ENCODE measurements at regions not wholly inside any gene's neighbourhood (a gene's known extent, or its start where the extent isn't known, plus 50 kb on each side); places are given as distances from the start of the nearest gene placed in this dataset.

DNA sequence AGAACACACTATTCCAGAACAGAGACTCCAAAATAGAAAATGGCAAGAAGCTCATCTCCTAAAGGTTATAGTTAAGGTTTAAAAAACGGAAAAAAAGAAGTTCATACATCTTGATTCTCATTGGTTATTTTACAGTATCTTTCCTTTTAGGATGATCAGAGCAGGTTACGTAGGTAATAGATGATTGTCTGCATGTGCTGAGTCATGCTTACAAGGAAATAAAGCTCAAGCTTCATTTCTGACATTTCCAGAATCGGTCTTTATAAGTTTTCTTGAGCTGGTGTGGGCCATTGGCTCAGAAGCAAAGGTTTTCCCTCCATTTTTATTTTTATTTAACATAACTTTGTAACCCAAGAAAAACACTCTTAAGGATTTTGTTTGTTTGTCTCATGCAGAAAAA lies 1030.3 kb upstream of the CDH8 start:
- no peaks in the 10 kb centered on the region for H3K36me3 ChIP-seq
- no peak overlapping the region for H3K4me3 ChIP-seq
- H3K27me3 ChIP-seq (replicated peaks; ENCODE audit: insufficient read depth), result no peaks in the 10 kb centered on the region
- H3K4me1 ChIP-seq (replicated peaks), result no peaks in the 10 kb centered on the region
- no peak for DNase-seq (ENCODE audit: low spot score)
- H3K9me3 ChIP-seq, result no peaks in the 10 kb centered on the region
- TF ChIP-seq CTCF (IDR thresholded peaks at IDR 0.05), result no peak
- TF ChIP-seq POLR2A (IDR thresholded peaks at IDR 0.05), result no peak
- TF ChIP-seq POLR2AphosphoS5 (IDR thresholded peaks at IDR 0.05), result no peak
- H3K27ac ChIP-seq, result no peak overlapping the region
- intact Hi-C loops (cut with DNase I), result no loop called here
- WGBS, result 72% methylated on average over 3 of the region's 3 CpGs

- intact Hi-C loops (cut with DNase I), result no loop called here
- Histone ChIP-seq H3K27me3 (replicated peaks; ENCODE audit: insufficient read depth) (no peaks in the 10 kb centered on the region), H3K4me3 (no peak overlapping the region), H3K27ac (no peak overlapping the region), H3K4me1 (replicated peaks) (no peaks in the 10 kb centered on the region), H3K36me3 (no peaks in the 10 kb centered on the region), H3K9me3 (no peaks in the 10 kb centered on the region)
- no peak for TF ChIP-seq CTCF (IDR thresholded peaks at IDR 0.05)
- TF ChIP-seq POLR2A (IDR thresholded peaks at IDR 0.05), result no peak
- TF ChIP-seq POLR2AphosphoS5 (IDR thresholded peaks at IDR 0.05), result no peak
- no peak for DNase-seq (ENCODE audit: low spot score)
- 85% methylated on average over 10 of the region's 10 CpGs for WGBS
These were observed 1025.1 kb upstream of the CDH8 start for GRCh38 chr16:63061319-63061718.

DNA sequence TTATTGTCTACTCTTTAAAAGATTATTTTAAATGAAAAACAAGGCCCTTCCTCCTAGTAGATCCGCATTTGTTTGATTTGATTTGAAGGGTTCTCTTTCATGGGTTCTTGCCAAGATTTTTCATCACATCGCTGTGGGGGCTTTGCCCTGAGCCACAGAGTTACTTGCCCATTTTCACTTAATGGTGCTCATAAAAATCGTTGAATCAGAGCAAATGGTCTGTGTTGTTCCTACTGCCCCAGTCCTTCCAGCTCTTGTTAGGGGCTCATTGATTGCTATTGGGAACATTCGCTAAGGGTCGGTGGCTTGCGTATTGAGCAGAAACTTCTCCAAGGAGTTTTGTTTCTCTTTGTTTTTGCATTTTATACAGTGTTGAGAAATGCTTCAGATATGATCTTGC lies 1023.4 kb upstream of the CDH8 start:
- no peak for TF ChIP-seq POLR2A (IDR thresholded peaks at IDR 0.05)
- no peak for TF ChIP-seq CTCF (IDR thresholded peaks at IDR 0.05)
- TF ChIP-seq POLR2AphosphoS5 (IDR thresholded peaks at IDR 0.05), result no peak
- Histone ChIP-seq H3K36me3 (no peaks in the 10 kb centered on the region), H3K4me3 (no peak overlapping the region), H3K27ac (no peak overlapping the region), H3K4me1 (replicated peaks) (no peaks in the 10 kb centered on the region), H3K9me3 (no peaks in the 10 kb centered on the region), H3K27me3 (replicated peaks; ENCODE audit: insufficient read depth) (no peaks in the 10 kb centered on the region)
- DNase-seq (ENCODE audit: low spot score), result no peak
- WGBS, result 48% methylated on average over 6 of the region's 6 CpGs
- intact Hi-C loops (cut with DNase I), result no loop called here

DNA sequence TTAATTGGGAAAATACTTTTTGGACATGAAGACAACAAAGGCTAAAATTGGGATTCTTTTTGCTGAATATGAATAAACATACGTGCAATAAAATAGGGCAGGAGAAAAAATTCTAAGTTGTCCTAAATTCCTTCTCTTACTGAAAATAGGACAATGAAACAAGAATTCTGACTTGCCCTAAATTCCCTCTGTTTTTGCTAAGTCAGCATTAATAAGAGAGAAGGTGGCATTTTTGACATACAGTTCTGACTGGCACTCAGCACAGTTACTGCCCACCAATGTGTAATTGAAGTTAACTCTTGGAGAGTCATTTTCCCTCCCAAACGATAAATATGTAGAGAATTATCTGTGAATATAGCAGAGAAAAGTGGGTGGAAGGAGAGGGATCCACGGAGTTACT lies 1021.1 kb upstream of the CDH8 start:
- 88% methylated on average over 3 of the region's 3 CpGs for WGBS
- TF ChIP-seq POLR2A (IDR thresholded peaks at IDR 0.05), result no peak
- TF ChIP-seq POLR2AphosphoS5 (IDR thresholded peaks at IDR 0.05), result no peak
- TF ChIP-seq CTCF (IDR thresholded peaks at IDR 0.05), result no peak
- no peak for DNase-seq (ENCODE audit: low spot score)
- no peaks in the 10 kb centered on the region for H3K36me3 ChIP-seq
- no peak overlapping the region for H3K27ac ChIP-seq
- no peaks in the 10 kb centered on the region for H3K4me1 ChIP-seq (replicated peaks)
- H3K27me3 ChIP-seq (replicated peaks; ENCODE audit: insufficient read depth), result no peaks in the 10 kb centered on the region
- intact Hi-C loops (cut with DNase I), result no loop called here
- no peaks in the 10 kb centered on the region for H3K9me3 ChIP-seq
- no peak overlapping the region for H3K4me3 ChIP-seq

DNA sequence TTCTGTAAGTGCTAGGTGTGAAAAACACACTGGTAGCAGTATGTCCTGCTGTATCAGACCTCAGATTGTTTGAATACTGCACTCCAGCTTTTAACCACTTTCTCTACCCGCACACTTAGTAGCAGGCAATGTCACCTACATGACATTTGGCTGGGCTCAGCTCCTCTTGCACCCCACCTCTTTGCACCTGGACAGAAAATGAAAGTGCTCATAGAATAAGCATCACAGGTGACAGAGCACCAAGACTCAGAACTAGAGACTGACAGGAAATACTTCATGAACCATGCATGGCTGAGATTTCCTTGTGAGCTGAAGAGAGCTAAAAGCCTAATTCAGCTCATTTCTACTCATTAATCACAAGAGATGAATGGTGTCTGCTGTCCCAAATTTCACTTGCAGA lies 1014.2 kb upstream of the CDH8 start:
- Histone ChIP-seq H3K4me3 (no peak overlapping the region), H3K4me1 (replicated peaks) (no peaks in the 10 kb centered on the region), H3K36me3 (no peaks in the 10 kb centered on the region), H3K9me3 (no peaks in the 10 kb centered on the region), H3K27ac (no peak overlapping the region), H3K27me3 (replicated peaks; ENCODE audit: insufficient read depth) (no peaks in the 10 kb centered on the region)
- DNase-seq (ENCODE audit: low spot score), result no peak
- WGBS, result 88% methylated on average over 1 of the region's 1 CpG
- TF ChIP-seq POLR2AphosphoS5 (IDR thresholded peaks at IDR 0.05), result no peak
- no peak for TF ChIP-seq POLR2A (IDR thresholded peaks at IDR 0.05)
- no peak for TF ChIP-seq CTCF (IDR thresholded peaks at IDR 0.05)
- intact Hi-C loops (cut with DNase I), result no loop called here

Data from prostate gland (tissue), 2 donors.